Kidney (tissue), 13 donors: ENCODE measurements at regions not wholly inside any gene's neighbourhood (a gene's known extent, or its start where the extent isn't known, plus 50 kb on each side); places are given as distances from the start of the nearest gene placed in this dataset.

Source experiments
- DNase-seq, 5 donors: peaks; one replicate each; pipeline ENCODE4 v3.0.0-alpha.2; 2013 to 2020
- FAIRE-seq: peaks from 2 replicates; lab custom pipeline; 2012; peaks lifted over from hg19 to GRCh38; lab: Jason Lieb, UNC
- H3K27ac ChIP-seq, 2 donors: one replicate each; pipeline ENCODE4 v1.7.0; 2013; ENCODE audit warnings: low read depth in 2 of 2, low read length in 2 of 2, inconsistent platforms in 1 of 2
- H3K27me3 ChIP-seq: one replicate; pipeline ENCODE4 v1.7.1; 2013; ENCODE audit warnings: low read length, inconsistent platforms; ENCODE audit not compliant: control insufficient read depth, insufficient read depth
- H3K36me3 ChIP-seq, 3 donors: one replicate each; pipeline versions ENCODE4 v1.7.0 to v1.7.1; 2013; ENCODE audit warnings: low read length in 3 of 3, control low read depth in 1 of 3, inconsistent platforms in 1 of 3; ENCODE audit not compliant: insufficient read depth in 3 of 3, control insufficient read depth in 2 of 3
- H3K4me1 ChIP-seq, 3 donors: one replicate each; pipeline versions ENCODE4 v1.7.0 to v1.7.1; 2013; ENCODE audit warnings: low read length in 3 of 3, inconsistent platforms in 1 of 3, low read depth in 1 of 3; ENCODE audit not compliant: control insufficient read depth in 2 of 3, insufficient read depth in 2 of 3
- H3K4me3 ChIP-seq, 3 donors: one replicate each; pipeline versions ENCODE4 v1.7.0 to v1.8.1; 2013; ENCODE audit warnings: low read length in 3 of 3, control low read depth in 1 of 3, inconsistent platforms in 1 of 3
- H3K9ac ChIP-seq, 3 donors: one replicate each; pipeline versions ENCODE4 v1.7.0 to v1.7.1; 2013; ENCODE audit warnings: low read length in 3 of 3, control low read depth in 1 of 3, inconsistent platforms in 1 of 3
- H3K9me3 ChIP-seq, 3 donors: one replicate each; pipeline versions ENCODE4 v1.7.0 to v1.7.1; 2013; ENCODE audit warnings: low read length in 3 of 3, control low read depth in 1 of 3, inconsistent platforms in 1 of 3; ENCODE audit not compliant: control insufficient read depth in 2 of 3, insufficient read depth in 1 of 3
- intact Hi-C: fragments of 100-400 bp; cut with DNase I; formaldehyde crosslinking; loops from one replicate; pipeline ENCODE4 v1.11.1; 2022
- TF ChIP-seq, protein P1 (sequence below): IDR thresholded peaks from 3 replicates; pipeline ENCODE4 v1.5.1; 2012; ENCODE audit warnings: mild to moderate bottlenecking, moderate library complexity, borderline replicate concordance; ENCODE audit not compliant: insufficient read depth; ENCODE audit errors: extremely low read depth
- donor health status: control.
- donor health status: control.
- donor health status: control.
- donor health status: control.
- donor health status: control.
- donor health status: DM: yes; HTN: yes; CAD: no.
- donor health status: Normal renal cell carcinoma (clear cell type).

DNA sequence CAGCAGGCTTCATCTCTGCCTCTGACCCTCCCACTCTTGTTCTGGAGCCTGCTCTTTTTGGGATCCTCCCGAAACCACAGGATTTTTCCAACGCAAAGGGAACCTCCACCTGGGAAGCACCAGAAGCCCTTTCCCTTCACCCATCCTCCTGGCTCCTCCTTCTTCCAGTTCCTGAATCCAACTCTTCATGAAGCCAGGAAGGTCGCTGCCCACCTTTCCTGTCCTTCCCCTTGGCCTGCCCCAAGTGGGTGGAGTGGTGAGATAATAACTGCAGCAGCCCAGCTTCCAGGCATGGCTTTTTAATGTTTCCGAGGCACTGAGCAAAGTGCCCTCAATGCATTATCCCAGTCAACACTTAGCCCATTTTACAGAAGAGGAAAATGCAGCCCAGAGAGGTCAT lies 70.8 kb upstream of the EEPD1 start:
- Histone ChIP-seq H3K27me3 (no peaks in the 10 kb centered on the region), H3K4me1 (peaks cover 0 to 9% (median 0%) of the 10 kb centered on the region in 3 donors), H3K9ac (no peak overlapping the region), H3K4me3 (no peak overlapping the region), H3K36me3 (no peaks in the 10 kb centered on the region), H3K9me3 (no peaks in the 10 kb centered on the region), H3K27ac (no peak overlapping the region)
- TF ChIP-seq, protein P1, sequence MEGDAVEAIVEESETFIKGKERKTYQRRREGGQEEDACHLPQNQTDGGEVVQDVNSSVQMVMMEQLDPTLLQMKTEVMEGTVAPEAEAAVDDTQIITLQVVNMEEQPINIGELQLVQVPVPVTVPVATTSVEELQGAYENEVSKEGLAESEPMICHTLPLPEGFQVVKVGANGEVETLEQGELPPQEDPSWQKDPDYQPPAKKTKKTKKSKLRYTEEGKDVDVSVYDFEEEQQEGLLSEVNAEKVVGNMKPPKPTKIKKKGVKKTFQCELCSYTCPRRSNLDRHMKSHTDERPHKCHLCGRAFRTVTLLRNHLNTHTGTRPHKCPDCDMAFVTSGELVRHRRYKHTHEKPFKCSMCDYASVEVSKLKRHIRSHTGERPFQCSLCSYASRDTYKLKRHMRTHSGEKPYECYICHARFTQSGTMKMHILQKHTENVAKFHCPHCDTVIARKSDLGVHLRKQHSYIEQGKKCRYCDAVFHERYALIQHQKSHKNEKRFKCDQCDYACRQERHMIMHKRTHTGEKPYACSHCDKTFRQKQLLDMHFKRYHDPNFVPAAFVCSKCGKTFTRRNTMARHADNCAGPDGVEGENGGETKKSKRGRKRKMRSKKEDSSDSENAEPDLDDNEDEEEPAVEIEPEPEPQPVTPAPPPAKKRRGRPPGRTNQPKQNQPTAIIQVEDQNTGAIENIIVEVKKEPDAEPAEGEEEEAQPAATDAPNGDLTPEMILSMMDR = no peak
- DNase-seq (no peak), FAIRE-seq (no peak)
- intact Hi-C loops = no loop called here

DNA sequence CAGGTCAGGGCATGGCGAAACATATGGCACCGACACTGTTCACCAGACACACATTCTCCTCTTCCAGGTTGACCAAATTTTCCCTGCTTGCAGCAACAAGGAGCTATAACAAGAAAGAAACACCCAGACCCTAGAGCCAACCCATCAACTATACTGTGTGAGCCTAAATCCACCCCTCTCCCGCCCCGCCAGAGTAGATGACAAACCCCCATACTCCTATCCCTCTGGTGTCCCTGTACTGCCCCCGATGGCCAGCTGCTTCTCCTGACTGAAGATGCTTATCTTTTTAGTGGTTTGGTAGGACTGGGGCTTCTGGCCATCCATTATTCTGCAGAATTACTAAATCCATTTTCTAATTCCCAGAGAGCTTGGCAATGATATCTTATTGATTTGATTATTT lies 70.1 kb upstream of the EEPD1 start:
- Histone ChIP-seq H3K27ac (no peak overlapping the region), H3K27me3 (no peaks in the 10 kb centered on the region), H3K9me3 (no peaks in the 10 kb centered on the region), H3K4me1 (peaks cover 0 to 9% (median 0%) of the 10 kb centered on the region in 3 donors), H3K9ac (no peak overlapping the region), H3K4me3 (no peak overlapping the region), H3K36me3 (no peaks in the 10 kb centered on the region)
- TF ChIP-seq, protein P1 = no peak
- FAIRE-seq = no peak
- DNase-seq = no peak
- intact Hi-C loops = no loop called here

DNA sequence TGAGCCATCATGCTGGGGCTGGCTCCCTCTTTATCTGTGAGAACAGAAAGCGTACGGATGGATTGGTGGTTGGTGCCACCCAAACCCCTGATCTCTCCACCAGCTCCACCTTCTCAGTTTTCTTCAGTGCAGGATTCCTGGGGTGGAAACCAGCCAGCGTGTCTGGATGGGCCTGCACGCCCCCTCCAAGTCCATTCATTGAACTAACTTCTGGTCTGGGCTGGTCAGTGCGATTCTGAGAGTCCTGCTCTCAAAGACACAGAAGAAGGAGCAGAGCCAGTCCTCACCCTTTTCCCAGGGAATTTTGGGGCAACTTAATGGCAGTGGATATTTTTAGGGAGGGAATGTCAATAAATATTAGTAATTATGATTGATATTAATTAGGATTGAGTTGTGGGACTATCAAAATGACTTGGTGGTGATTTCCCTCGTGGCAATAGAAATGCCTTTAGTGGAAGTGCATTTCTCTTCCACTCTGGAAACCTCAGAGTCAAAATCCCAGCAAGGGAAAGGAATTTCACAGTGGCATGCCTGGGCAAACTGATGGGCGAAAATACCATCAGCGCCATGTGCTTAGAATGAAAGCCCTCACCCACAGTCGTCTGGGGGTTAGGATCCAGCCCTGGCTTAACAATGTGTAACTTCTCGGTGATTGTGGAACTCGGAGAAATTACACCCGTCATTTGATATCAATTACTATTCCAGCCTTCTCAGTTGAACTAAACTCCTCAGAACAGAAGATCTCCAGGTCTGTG lies 69.3 kb upstream of the EEPD1 start:
- no peak for DNase-seq
- H3K9me3 ChIP-seq = no peaks in the 10 kb centered on the region
- no peak overlapping the region for H3K9ac ChIP-seq
- FAIRE-seq = no peak
- TF ChIP-seq, protein P1 = no peak
- intact Hi-C loops = no loop called here
- no peaks in the 10 kb centered on the region for H3K36me3 ChIP-seq
- H3K4me1 ChIP-seq = peaks cover 0 to 9% (median 0%) of the 10 kb centered on the region in 3 donors
- no peaks in the 10 kb centered on the region for H3K27me3 ChIP-seq
- no peak overlapping the region for H3K27ac ChIP-seq
- H3K4me3 ChIP-seq = no peak overlapping the region
